ENCODE measurements at regions not wholly inside any gene's neighbourhood (a gene's known extent, or its start where the extent isn't known, plus 50 kb on each side); places are given as distances from the start of the nearest gene placed in this dataset.

DNA sequence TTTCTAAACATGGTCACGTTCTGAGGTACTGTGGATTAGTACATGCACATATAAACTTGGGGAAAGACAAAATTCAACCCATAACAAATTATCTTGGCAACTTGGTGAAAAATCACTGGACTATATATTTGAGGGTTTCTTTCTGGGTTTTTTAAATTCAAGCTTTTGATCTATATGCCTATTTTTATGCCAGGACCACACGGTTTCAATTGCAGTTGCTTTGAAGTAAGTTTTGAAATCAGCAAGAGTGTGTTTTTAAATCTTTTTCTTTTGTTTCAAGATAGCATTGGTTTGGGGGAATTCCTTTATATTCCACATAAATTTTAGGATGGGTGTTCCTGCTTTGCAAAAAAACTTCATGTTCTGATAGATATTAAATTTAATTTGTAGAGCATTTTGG, 406.4 kb upstream of the VWC2 start:
- TF ChIP-seq, protein P1, sequence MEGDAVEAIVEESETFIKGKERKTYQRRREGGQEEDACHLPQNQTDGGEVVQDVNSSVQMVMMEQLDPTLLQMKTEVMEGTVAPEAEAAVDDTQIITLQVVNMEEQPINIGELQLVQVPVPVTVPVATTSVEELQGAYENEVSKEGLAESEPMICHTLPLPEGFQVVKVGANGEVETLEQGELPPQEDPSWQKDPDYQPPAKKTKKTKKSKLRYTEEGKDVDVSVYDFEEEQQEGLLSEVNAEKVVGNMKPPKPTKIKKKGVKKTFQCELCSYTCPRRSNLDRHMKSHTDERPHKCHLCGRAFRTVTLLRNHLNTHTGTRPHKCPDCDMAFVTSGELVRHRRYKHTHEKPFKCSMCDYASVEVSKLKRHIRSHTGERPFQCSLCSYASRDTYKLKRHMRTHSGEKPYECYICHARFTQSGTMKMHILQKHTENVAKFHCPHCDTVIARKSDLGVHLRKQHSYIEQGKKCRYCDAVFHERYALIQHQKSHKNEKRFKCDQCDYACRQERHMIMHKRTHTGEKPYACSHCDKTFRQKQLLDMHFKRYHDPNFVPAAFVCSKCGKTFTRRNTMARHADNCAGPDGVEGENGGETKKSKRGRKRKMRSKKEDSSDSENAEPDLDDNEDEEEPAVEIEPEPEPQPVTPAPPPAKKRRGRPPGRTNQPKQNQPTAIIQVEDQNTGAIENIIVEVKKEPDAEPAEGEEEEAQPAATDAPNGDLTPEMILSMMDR (conservative IDR thresholded peaks at IDR 0.05) = no peak
- TF ChIP-seq ZFX (IDR thresholded peaks at IDR 0.05) = no peak

Data from C4-2B (cell line).